ENCODE measurements at regions not wholly inside any gene's neighbourhood (a gene's known extent, or its start where the extent isn't known, plus 50 kb on each side); places are given as distances from the start of the nearest gene placed in this dataset.
"Not testable (repeated sequence)": the region's sequence is repeated elsewhere in the genome, so short reads cannot be mapped to it uniquely, and the experiment has no call there.

- DNase-seq (ENCODE audit: low spot score in 2 of 2) = no peak
- Histone ChIP-seq H3K36me3 (no peaks in the 10 kb centered on the region), H3K4me1 (no peaks in the 10 kb centered on the region), H3K9me3 (peaks cover 2 to 7% of the 10 kb centered on the region in 2 donors), H3K4me3 (no peak overlapping the region), H3K27ac (no peak overlapping the region), H3K27me3 (no peaks in the 10 kb centered on the region)
- no peak for TF ChIP-seq POLR2AphosphoS5 (IDR thresholded peaks at IDR 0.05)
- TF ChIP-seq POLR2A (IDR thresholded peaks at IDR 0.05) = no peak
- no peak for TF ChIP-seq CTCF (IDR thresholded peaks at IDR 0.05)
- intact Hi-C loops (cut with DNase I; ENCODE audit: low total_unique reads) = no loop called here
Observed at GRCh38 chr15:98083203-98083910, 122.9 kb downstream of the ARRDC4 start.

GRCh38 chr15:98085003-98085639 lies 124.6 kb downstream of the ARRDC4 start:
- H3K27ac ChIP-seq = no peak overlapping the region
- no peaks in the 10 kb centered on the region for H3K36me3 ChIP-seq
- H3K27me3 ChIP-seq = no peaks in the 10 kb centered on the region
- no peak overlapping the region for H3K4me3 ChIP-seq
- intact Hi-C loops (cut with DNase I; ENCODE audit: low total_unique reads) = no loop called here
- H3K4me1 ChIP-seq = no peaks in the 10 kb centered on the region
- DNase-seq (ENCODE audit: low spot score in 2 of 2) = no peak
- H3K9me3 ChIP-seq = peaks cover 4 to 11% of the 10 kb centered on the region in 2 donors
- peak; percentile 35 to 77 (median 71) for TF ChIP-seq CTCF (IDR thresholded peaks at IDR 0.05)
- no peak for TF ChIP-seq POLR2A (IDR thresholded peaks at IDR 0.05)

DNA sequence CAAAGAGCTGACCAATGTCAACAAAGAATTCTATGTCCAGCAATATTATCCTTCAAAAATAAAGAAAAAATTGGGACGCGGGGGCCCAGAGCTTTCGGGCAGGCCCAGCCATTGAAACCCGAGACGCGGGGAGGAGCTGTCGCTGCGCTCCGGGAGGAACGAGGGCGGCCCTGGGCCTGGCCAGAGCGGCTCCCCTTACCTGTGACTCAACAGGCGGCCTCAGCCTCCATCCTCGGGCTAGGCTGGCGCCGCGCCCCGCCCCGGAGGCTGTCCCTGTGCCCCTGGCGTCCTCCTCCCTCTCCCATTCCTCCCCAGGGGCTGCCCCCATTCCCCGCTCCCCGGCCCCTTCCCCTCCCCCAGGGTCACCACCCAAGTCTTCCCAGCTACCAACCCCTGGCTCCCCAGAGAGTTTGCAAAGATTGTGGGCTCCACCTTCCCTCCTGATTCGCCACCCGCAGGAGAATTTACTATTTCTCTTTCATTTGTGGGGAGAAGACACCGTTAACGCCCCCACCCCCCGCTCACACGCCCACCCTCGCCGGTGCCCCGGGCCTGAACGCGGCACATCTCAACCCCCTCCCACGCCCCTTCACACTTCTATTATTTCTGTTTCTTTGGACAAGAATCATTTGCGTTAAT lies 127.9 kb downstream of the ARRDC4 start:
- intact Hi-C loops (cut with DNase I; ENCODE audit: low total_unique reads); H3K27me3 ChIP-seq; H3K4me1 ChIP-seq; H3K36me3 ChIP-seq; H3K27ac ChIP-seq; H3K4me3 ChIP-seq; DNase-seq (ENCODE audit: low spot score in 2 of 2): not testable (repeated sequence)
- peaks cover 4 to 11% of the 10 kb centered on the region in 2 donors for H3K9me3 ChIP-seq

DNA sequence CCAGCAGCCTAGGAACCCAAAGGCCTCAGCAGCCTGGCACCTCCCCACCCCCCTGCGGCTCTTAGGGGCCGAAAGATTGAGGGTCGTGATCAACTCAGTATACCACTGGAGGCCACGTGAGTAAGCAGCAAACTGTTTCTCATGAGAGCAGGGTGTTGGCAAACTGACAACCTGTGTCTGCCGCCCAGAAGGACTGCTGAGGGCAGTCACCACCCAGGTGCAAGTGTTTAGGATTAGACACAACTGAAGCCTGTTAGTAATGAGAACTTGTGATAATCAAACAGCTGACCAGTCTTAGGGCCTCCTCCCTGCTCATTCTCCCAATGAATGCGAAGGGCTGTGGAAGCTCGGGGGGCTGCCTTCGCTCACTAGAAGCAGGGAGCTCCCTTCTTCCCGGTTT lies 128.8 kb downstream of the ARRDC4 start:
- H3K27me3 ChIP-seq; DNase-seq (ENCODE audit: low spot score in 2 of 2); H3K36me3 ChIP-seq; H3K4me1 ChIP-seq; intact Hi-C loops (cut with DNase I; ENCODE audit: low total_unique reads); H3K27ac ChIP-seq; H3K4me3 ChIP-seq: not testable (repeated sequence)
- H3K9me3 ChIP-seq = peaks cover 4 to 11% of the 10 kb centered on the region in 2 donors

DNA sequence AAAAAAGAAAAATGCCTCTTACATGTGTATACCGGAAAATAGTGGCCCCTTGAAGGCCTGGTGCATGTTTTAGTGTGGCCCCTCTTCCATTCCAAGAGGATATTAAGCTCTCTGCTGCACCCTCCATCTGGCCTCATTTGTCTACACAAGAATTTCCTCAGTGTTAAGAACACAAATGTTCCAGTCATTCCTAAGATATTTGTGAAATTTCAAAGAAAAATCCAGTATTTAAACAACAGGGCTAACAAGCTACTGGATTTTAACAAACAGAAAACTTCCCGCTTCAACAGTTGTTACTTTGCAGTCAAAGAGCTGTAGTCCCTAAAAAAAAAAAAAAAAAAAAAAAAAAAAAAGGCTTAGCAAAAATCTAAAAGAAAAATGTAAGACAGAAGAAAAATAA lies 137.5 kb downstream of the ARRDC4 start:
- H3K36me3 ChIP-seq; intact Hi-C loops (cut with DNase I; ENCODE audit: low total_unique reads); H3K9me3 ChIP-seq; H3K4me3 ChIP-seq; H3K27me3 ChIP-seq; H3K4me1 ChIP-seq; H3K27ac ChIP-seq; DNase-seq (ENCODE audit: low spot score in 2 of 2): not testable (repeated sequence)

- H3K36me3 ChIP-seq; DNase-seq (ENCODE audit: low spot score in 2 of 2); H3K27me3 ChIP-seq; H3K9me3 ChIP-seq; intact Hi-C loops (cut with DNase I; ENCODE audit: low total_unique reads); H3K4me3 ChIP-seq; H3K27ac ChIP-seq; H3K4me1 ChIP-seq: not testable (repeated sequence)
Observed at GRCh38 chr15:98100606-98101005, 140.1 kb downstream of the ARRDC4 start.

- intact Hi-C loops (cut with DNase I; ENCODE audit: low total_unique reads) = no loop called here
- Histone ChIP-seq H3K36me3 (no peaks in the 10 kb centered on the region), H3K9me3 (no peaks in the 10 kb centered on the region), H3K4me3 (no peak overlapping the region), H3K4me1 (no peaks in the 10 kb centered on the region), H3K27ac (no peak overlapping the region), H3K27me3 (no peaks in the 10 kb centered on the region)
- TF ChIP-seq CTCF (IDR thresholded peaks at IDR 0.05) (no peak), POLR2A (IDR thresholded peaks at IDR 0.05) (no peak), POLR2AphosphoS5 (IDR thresholded peaks at IDR 0.05) (no peak)
- no peak for DNase-seq (ENCODE audit: low spot score in 2 of 2)
Observed at GRCh38 chr15:98103570-98103969, 143.1 kb downstream of the ARRDC4 start.

DNA sequence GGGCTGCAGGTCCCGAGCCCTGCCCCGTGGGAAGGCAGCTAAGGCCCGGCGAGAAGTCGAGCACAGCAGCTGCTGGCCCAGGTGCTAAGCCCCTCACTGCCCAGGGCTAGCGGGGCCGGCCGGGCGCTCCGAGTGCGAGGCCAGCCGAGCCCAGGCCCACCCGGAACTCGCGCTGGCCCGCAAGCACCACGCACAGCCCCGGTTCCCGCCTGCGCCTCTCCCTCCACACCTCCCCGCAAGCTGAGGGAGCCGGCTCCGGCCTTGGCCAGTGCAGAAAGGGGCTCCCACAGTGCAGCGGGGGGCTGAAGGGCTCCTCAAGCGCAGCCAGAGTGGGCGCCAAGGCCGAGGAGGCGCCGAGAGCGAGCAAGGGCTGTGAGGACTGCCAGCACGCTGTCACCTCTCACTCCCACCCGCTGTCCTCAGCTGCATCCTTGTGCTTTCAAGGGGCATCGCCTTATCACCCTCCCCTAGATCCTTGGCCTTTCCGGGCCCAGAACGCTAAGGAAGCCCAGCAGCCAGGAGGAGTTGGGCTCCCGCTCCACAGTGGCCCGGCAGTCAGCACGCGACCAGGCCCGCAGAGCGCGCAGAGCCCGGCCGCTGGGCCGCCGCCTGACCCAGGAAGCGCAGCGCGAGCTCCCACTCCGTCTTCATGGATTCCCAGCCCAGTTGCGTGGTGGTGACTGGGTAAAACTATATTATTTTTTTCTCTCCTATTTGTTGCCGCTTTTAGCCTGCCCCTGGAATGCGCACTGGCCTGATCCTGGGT lies 144.1 kb downstream of the ARRDC4 start:
- H3K9me3 ChIP-seq = not testable (repeated sequence)

GRCh38 chr15:98106615-98107194 lies 146.2 kb downstream of the ARRDC4 start:
- H3K4me1 ChIP-seq; H3K9me3 ChIP-seq; H3K4me3 ChIP-seq; H3K36me3 ChIP-seq; DNase-seq (ENCODE audit: low spot score in 2 of 2); intact Hi-C loops (cut with DNase I; ENCODE audit: low total_unique reads); H3K27me3 ChIP-seq; H3K27ac ChIP-seq: not testable (repeated sequence)

More for the DNA sequence above, 144.1 kb downstream of the ARRDC4 start:
- H3K4me1 ChIP-seq; intact Hi-C loops (cut with DNase I; ENCODE audit: low total_unique reads); H3K36me3 ChIP-seq; H3K27me3 ChIP-seq; H3K27ac ChIP-seq; H3K4me3 ChIP-seq; DNase-seq (ENCODE audit: low spot score in 2 of 2): not testable (repeated sequence)
